T-helper 22 cell (primary cell): ENCODE measurements at regions not wholly inside any gene's neighbourhood (a gene's known extent, or its start where the extent isn't known, plus 50 kb on each side); places are given as distances from the start of the nearest gene placed in this dataset.

Experiments used
- DNase-seq: peaks from one replicate; pipeline ENCODE4 v3.0.0-alpha.2; 2020; ENCODE audit warnings: low read depth

- no peak for DNase-seq
Observed at GRCh38 chr6:168908887-168909286, 344.8 kb downstream of the THBS2 start.

- no peak for DNase-seq
Observed at GRCh38 chr6:168908166-168908565, 345.5 kb downstream of the THBS2 start.

- no peak for DNase-seq
Observed at GRCh38 chr6:168906391-168906790, 347.3 kb downstream of the THBS2 start.

- DNase-seq, result no peak
Observed at GRCh38 chr6:168905451-168906090, 348.1 kb downstream of the THBS2 start.

- no peak for DNase-seq
Observed at GRCh38 chr6:168903613-168904345, 349.9 kb downstream of the THBS2 start.

GRCh38 chr6:168902075-168902474 is 351.6 kb downstream of the THBS2 start:
- DNase-seq, result no peak

GRCh38 chr6:168901076-168901475 is 352.6 kb downstream of the THBS2 start:
- no peak for DNase-seq

GRCh38 chr6:168896321-168896720 is 357.3 kb downstream of the THBS2 start:
- DNase-seq, result no peak

- peak; percentile 25 for DNase-seq
Observed at GRCh38 chr6:168895102-168895812, 358.4 kb downstream of the THBS2 start.

GRCh38 chr6:168892031-168892430 is 361.6 kb downstream of the THBS2 start:
- no peak for DNase-seq

- DNase-seq, result no peak
Observed at GRCh38 chr6:168890981-168891365, 362.7 kb downstream of the THBS2 start.

- DNase-seq, result no peak
Observed at GRCh38 chr6:168890306-168890980, 363.2 kb downstream of the THBS2 start.

- no peak for DNase-seq
Observed at GRCh38 chr6:168888786-168889345, 364.8 kb downstream of the THBS2 start.

GRCh38 chr6:168888102-168888501 is 365.5 kb downstream of the THBS2 start:
- no peak for DNase-seq

- no peak for DNase-seq
Observed at GRCh38 chr6:168887621-168888020, 366.0 kb downstream of the THBS2 start.

GRCh38 chr6:168886964-168887363 is 366.7 kb downstream of the THBS2 start:
- DNase-seq, result no peak

GRCh38 chr6:168885751-168886742 is 367.6 kb downstream of the THBS2 start:
- DNase-seq, result no peak

- no peak for DNase-seq
Observed at GRCh38 chr6:168885196-168885595, 368.4 kb downstream of the THBS2 start.

GRCh38 chr6:168884646-168885086 is 369.0 kb downstream of the THBS2 start:
- peak; percentile 16 for DNase-seq

GRCh38 chr6:168884050-168884645 is 369.5 kb downstream of the THBS2 start:
- no peak for DNase-seq
